OCI-LY7 (cell line): ENCODE measurements at regions not wholly inside any gene's neighbourhood (a gene's known extent, or its start where the extent isn't known, plus 50 kb on each side); places are given as distances from the start of the nearest gene placed in this dataset.
A peak's percentile ranks its signal among the peaks of the same experiment; 100 is the strongest.

ENCODE experiments used
- BruUV-seq: library from RNA; stranded (reverse); fragments of 400-500 nt; replicated peaks from 2 replicates; lab custom pipeline; 2021; lab: Mats Ljungman, UMichigan
- CTCF ChIA-PET: fragments of 300-600 bp; sonication (Branson Sonifier 250); formaldehyde crosslinking; loops from one replicate; lab custom pipeline; 2022; ENCODE audit warnings: antibody characterized with exemption; ENCODE audit not compliant: unreplicated experiment; lab: Charles Lee
- POLR2A ChIA-PET: fragments of 300-600 bp; sonication (Branson Sonifier 250); formaldehyde crosslinking; loops from one replicate; lab custom pipeline; 2022; ENCODE audit warnings: antibody characterized with exemption; lab: Charles Lee
- DNase-seq: peaks from one replicate; pipeline ENCODE4 v3.0.0-alpha.2; 2015; ENCODE audit warnings: low spot score
- H2AFZ ChIP-seq: fragments of 200-600 bp; sonication (generic), shearing (Covaris generic); 2 replicates; pipeline ENCODE4 v1.6.1; 2014; ENCODE audit warnings: mild to moderate bottlenecking, antibody characterized with exemption, low read length, moderate library complexity
- H3K27ac ChIP-seq: fragments of 200-600 bp; sonication (generic); 2 replicates; pipeline ENCODE4 v1.5.1; 2014; ENCODE audit warnings: mixed run types, low read depth, mild to moderate bottlenecking, moderate library complexity, low read length, inconsistent platforms; ENCODE audit not compliant: poor library complexity, severe bottlenecking
- H3K36me3 ChIP-seq: fragments of 200-600 bp; sonication (generic); 2 replicates; pipeline ENCODE4 v1.6.1; 2014; ENCODE audit warnings: mild to moderate bottlenecking, antibody characterized with exemption, low read length, moderate library complexity, mixed read lengths; ENCODE audit not compliant: insufficient read depth
- H3K4me1 ChIP-seq: fragments of 200-600 bp; sonication (generic); 2 replicates; pipeline ENCODE4 v1.5.1; 2014; ENCODE audit warnings: mild to moderate bottlenecking, low read length; ENCODE audit not compliant: insufficient read depth, poor library complexity, severe bottlenecking
- H3K4me2 ChIP-seq: fragments of 200-600 bp; sonication (generic); 2 replicates; pipeline ENCODE4 v1.6.1; 2014; ENCODE audit warnings: mild to moderate bottlenecking, low read length
- H3K4me3 ChIP-seq: fragments of 200-600 bp; sonication (generic); 2 replicates; pipeline ENCODE4 v1.5.1; 2014; ENCODE audit warnings: mild to moderate bottlenecking, low read depth, low read length; ENCODE audit not compliant: poor library complexity, severe bottlenecking
- H3K79me2 ChIP-seq: fragments of 200-600 bp; sonication (generic); 2 replicates; pipeline ENCODE4 v1.6.1; 2016; ENCODE audit warnings: low read depth, mild to moderate bottlenecking, low read length, moderate library complexity, mixed read lengths; ENCODE audit not compliant: insufficient read depth
- H3K9me2 ChIP-seq: fragments of 200-600 bp; sonication (generic); 2 replicates; pipeline ENCODE4 v1.6.1; 2016; ENCODE audit warnings: mild to moderate bottlenecking, low read length, mixed read lengths; ENCODE audit not compliant: insufficient read depth
- H3K9me3 ChIP-seq: fragments of 200-600 bp; sonication (generic); 2 replicates; pipeline ENCODE4 v1.6.1; 2014; ENCODE audit warnings: mild to moderate bottlenecking, mixed run types, low read length, mixed read lengths
- H4K20me1 ChIP-seq: fragments of 200-600 bp; sonication (generic); 2 replicates; pipeline ENCODE4 v1.6.1; 2014; ENCODE audit warnings: mild to moderate bottlenecking, antibody characterized with exemption, low read length, moderate library complexity, mixed read lengths; ENCODE audit not compliant: insufficient read depth
- EZH2phosphoT487 ChIP-seq: fragments of 200-600 bp; sonication (generic); IDR thresholded peaks from 2 replicates; pipeline ENCODE4 v1.6.1; 2018; ENCODE audit warnings: low read depth, borderline replicate concordance, mild to moderate bottlenecking, mixed run types, antibody characterized with exemption, low read length, moderate library complexity, mixed read lengths
- intact Hi-C: fragments of 100-400 bp; cut with micrococcal nuclease; formaldehyde crosslinking; loops from one replicate; pipeline ENCODE4 v1.10.0; 2022; ENCODE audit not compliant: unreplicated experiment
- TF ChIP-seq, protein P1 (sequence below): fragments of 200-600 bp; sonication (generic); conservative IDR thresholded peaks from 2 replicates; pipeline ENCODE4 v1.5.1; 2014; ENCODE audit warnings: mild to moderate bottlenecking, antibody characterized with exemption, low read length, moderate library complexity, mixed read lengths

DNA sequence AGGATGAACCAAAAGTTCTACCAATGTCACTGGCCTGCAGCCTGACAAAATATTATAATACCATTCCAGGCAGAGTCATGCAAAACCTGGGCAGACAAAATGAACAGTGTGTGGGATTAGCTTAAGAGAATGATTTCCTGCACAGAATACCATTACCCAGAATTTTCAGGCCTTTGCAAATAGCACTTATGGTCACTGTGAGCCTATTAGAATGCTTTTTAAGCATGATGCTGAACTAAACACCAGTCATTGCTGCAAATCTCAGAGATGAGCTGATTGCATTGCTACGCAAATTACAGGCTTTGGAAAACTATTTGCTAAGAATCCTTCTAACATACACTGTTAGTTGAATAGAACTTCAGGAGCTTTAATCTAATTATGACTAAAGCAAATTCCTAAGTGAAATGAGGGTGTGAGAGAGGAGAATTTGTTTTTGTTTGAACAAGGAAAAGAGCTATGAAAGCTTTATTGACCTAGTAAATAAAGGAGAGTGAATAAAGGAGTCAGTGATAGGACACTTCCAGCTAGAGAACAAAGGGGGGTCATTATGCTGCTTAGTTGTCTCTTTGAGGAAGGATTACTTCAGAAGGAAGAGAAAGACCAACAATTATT lies 398.8 kb downstream of the HS3ST3B1 start:
- intact Hi-C loops: no loop called here
- Histone ChIP-seq H3K79me2 (no peaks in the 10 kb centered on the region), H3K4me1 (peaks cover 9% of the 10 kb centered on the region), H3K36me3 (no peaks in the 10 kb centered on the region), H3K4me2 (no peak overlapping the region), H3K9me3 (no peaks in the 10 kb centered on the region), H3K27ac (no peak overlapping the region), H2AFZ (peak overlapping the region; percentile 32; the same call in 1 of the 2 replicates), H4K20me1 (no peaks in the 10 kb centered on the region), H3K4me3 (no peak overlapping the region), H3K9me2 (no peaks in the 10 kb centered on the region)
- TF ChIP-seq, protein P1, sequence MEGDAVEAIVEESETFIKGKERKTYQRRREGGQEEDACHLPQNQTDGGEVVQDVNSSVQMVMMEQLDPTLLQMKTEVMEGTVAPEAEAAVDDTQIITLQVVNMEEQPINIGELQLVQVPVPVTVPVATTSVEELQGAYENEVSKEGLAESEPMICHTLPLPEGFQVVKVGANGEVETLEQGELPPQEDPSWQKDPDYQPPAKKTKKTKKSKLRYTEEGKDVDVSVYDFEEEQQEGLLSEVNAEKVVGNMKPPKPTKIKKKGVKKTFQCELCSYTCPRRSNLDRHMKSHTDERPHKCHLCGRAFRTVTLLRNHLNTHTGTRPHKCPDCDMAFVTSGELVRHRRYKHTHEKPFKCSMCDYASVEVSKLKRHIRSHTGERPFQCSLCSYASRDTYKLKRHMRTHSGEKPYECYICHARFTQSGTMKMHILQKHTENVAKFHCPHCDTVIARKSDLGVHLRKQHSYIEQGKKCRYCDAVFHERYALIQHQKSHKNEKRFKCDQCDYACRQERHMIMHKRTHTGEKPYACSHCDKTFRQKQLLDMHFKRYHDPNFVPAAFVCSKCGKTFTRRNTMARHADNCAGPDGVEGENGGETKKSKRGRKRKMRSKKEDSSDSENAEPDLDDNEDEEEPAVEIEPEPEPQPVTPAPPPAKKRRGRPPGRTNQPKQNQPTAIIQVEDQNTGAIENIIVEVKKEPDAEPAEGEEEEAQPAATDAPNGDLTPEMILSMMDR: no peak
- TF ChIP-seq EZH2phosphoT487: no peak
- no peak for DNase-seq
- ChIA-PET CTCF (no interaction called here), POLR2A (interaction anchor here (0.7 to 1.6 kb wide), 5 partner anchors 12 to 44 kb away, joined by 3 to 4 read pairs (median 3); no protein-coding TSS in a partner anchor)
- BruUV-seq: no TSS peak

DNA sequence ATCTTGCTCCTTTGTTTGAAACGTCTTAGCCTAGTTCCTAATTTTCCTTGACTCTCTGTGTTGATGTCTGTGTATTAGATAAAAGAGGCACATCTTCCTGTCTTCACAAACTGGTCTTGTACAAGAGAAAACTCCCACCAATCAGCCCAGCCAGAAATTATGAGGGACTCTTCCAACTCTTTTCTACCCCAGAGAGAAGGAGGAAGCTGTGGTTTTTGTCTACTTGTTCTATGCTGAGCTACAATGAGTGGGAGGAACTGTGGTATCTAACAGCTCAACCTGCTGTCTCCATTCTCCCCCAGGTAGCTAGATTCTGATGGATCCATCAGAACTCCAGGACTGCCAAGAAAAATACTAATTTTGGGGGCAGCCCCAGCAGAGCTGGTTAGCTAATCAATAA lies 392.5 kb downstream of the HS3ST3B1 start:
- Histone ChIP-seq H3K4me2 (no peak overlapping the region), H3K79me2 (no peaks in the 10 kb centered on the region), H3K27ac (no peak overlapping the region), H3K36me3 (no peaks in the 10 kb centered on the region; the same call in 1 of the 2 replicates), H3K9me3 (peaks cover 49% of the 10 kb centered on the region), H2AFZ (peak overlapping the region; percentile 33; the same call in 1 of the 2 replicates), H3K4me1 (peaks cover 9% of the 10 kb centered on the region), H3K9me2 (no peaks in the 10 kb centered on the region), H3K4me3 (no peak overlapping the region), H4K20me1 (no peaks in the 10 kb centered on the region)
- BruUV-seq: no TSS peak
- ChIA-PET CTCF (no interaction called here), POLR2A (interaction anchor here (0.6 to 0.8 kb wide), 2 partner anchors 67 to 116 kb away, joined by 3 to 8 read pairs; no protein-coding TSS in a partner anchor)
- TF ChIP-seq EZH2phosphoT487: no peak
- TF ChIP-seq, protein P1: no peak
- intact Hi-C loops: no loop called here
- no peak for DNase-seq

DNA sequence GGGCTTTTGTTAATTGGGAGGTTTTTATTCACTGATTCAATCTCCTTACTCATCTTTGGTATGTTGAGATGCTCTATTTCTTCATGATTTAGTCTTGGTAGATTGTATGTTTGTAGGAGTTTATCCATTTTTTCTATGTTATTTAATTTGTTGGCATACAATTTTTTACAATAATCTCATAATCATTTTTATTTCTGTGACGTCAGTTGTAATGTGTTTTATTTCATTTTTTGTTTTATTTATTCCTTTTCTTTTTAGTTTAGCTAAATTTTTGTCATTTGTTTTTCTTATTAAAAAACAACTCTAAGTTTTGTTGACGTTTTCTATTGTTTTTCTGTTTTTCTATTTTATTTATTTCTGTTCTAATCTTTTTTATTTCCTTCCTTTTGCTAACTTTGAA lies 389.8 kb downstream of the HS3ST3B1 start:
- H3K79me2 ChIP-seq: no peaks in the 10 kb centered on the region
- no peak for DNase-seq
- TF ChIP-seq EZH2phosphoT487: no peak
- TF ChIP-seq, protein P1: no peak
- POLR2A ChIA-PET: interaction anchor here (0.7 kb wide), 1 partner anchor 13 kb away, joined by 4 read pairs; no protein-coding TSS in a partner anchor
- no peaks in the 10 kb centered on the region for H3K9me2 ChIP-seq
- intact Hi-C loops: no loop called here
- CTCF ChIA-PET: no interaction called here
- no peaks in the 10 kb centered on the region; the same call in 1 of the 2 replicates for H3K36me3 ChIP-seq
- no peak overlapping the region for H3K27ac ChIP-seq
- no peak overlapping the region for H3K4me3 ChIP-seq
- peaks cover 50% of the 10 kb centered on the region for H3K9me3 ChIP-seq
- BruUV-seq: no TSS peak
- H3K4me1 ChIP-seq: peaks cover 2% of the 10 kb centered on the region
- no peaks in the 10 kb centered on the region for H4K20me1 ChIP-seq
- no peak overlapping the region for H3K4me2 ChIP-seq
- no peak overlapping the region for H2AFZ ChIP-seq
